Neutrophil (primary cell): ENCODE measurements at regions not wholly inside any gene's neighbourhood (a gene's known extent, or its start where the extent isn't known, plus 50 kb on each side); places are given as distances from the start of the nearest gene placed in this dataset.

Experiments used
- H3K27ac ChIP-seq: fragments of 200-600 bp; sonication (generic); 2 replicates; pipeline ENCODE4 v1.5.1; 2016; ENCODE audit warnings: mild to moderate bottlenecking, moderate library complexity
- H3K27me3 ChIP-seq: fragments of 200-600 bp; sonication (generic); 2 replicates; pipeline ENCODE4 v1.6.0; 2016; ENCODE audit warnings: mild to moderate bottlenecking
- H3K36me3 ChIP-seq: fragments of 200-600 bp; sonication (generic); 2 replicates; pipeline ENCODE4 v1.5.1; 2017
- H3K4me1 ChIP-seq, 2 experiments: fragments of 200-600 bp in 1 of 2; sonication (generic) in 1 of 2; 1 replicate in 1 of 2; 2 replicates in 1 of 2; pipeline versions ENCODE4 v1.5.1 to v1.6.1; 2013 to 2016; ENCODE audit warnings: low read depth in 1 of 2, low read length in 1 of 2, mild to moderate bottlenecking in 1 of 2, moderate library complexity in 1 of 2; ENCODE audit not compliant: control insufficient read depth in 1 of 2, insufficient read depth in 1 of 2
- H3K4me3 ChIP-seq, 2 experiments: fragments of 200-600 bp in 1 of 2; sonication (generic) in 1 of 2; 1 replicate in 1 of 2; 2 replicates in 1 of 2; pipeline ENCODE4 v1.5.1; 2013 to 2016; ENCODE audit warnings: low read depth in 1 of 2, low read length in 1 of 2, mild to moderate bottlenecking in 1 of 2, moderate library complexity in 1 of 2
- H3K9me3 ChIP-seq: fragments of 200-600 bp; sonication (generic); 2 replicates; pipeline ENCODE4 v1.5.1; 2016
- CTCF ChIP-seq: fragments of 200-600 bp; sonication (generic); IDR thresholded peaks from 2 replicates; pipeline ENCODE4 v1.5.1; 2016; ENCODE audit warnings: antibody characterized with exemption

GRCh38 chr4:38560768-38561558 is 103.0 kb upstream of the KLF3 start:
- peaks cover 13 to 20% of the 10 kb centered on the region in 2 experiments for H3K4me1 ChIP-seq
- H3K27ac ChIP-seq: peak overlapping the region; percentile 81
- H3K27me3 ChIP-seq: no peaks in the 10 kb centered on the region
- no peaks in the 10 kb centered on the region for H3K9me3 ChIP-seq
- no peaks in the 10 kb centered on the region for H3K36me3 ChIP-seq
- no peak for TF ChIP-seq CTCF
- no peak overlapping the region for H3K4me3 ChIP-seq

- H3K4me1 ChIP-seq: peaks cover 13 to 20% of the 10 kb centered on the region in 2 experiments
- TF ChIP-seq CTCF: no peak
- no peaks in the 10 kb centered on the region for H3K36me3 ChIP-seq
- no peaks in the 10 kb centered on the region for H3K27me3 ChIP-seq
- H3K27ac ChIP-seq: peak overlapping the region; percentile 81
- H3K4me3 ChIP-seq: no peak overlapping the region
- no peaks in the 10 kb centered on the region for H3K9me3 ChIP-seq
Observed at GRCh38 chr4:38562751-38563198, 101.2 kb upstream of the KLF3 start.

GRCh38 chr4:38563707-38564495 is 100.1 kb upstream of the KLF3 start:
- Histone ChIP-seq H3K4me1 (peaks cover 13 to 20% of the 10 kb centered on the region in 2 experiments), H3K27me3 (no peaks in the 10 kb centered on the region), H3K9me3 (no peaks in the 10 kb centered on the region), H3K27ac (peak overlapping the region; percentile 81), H3K36me3 (no peaks in the 10 kb centered on the region), H3K4me3 (no peak overlapping the region)
- no peak for TF ChIP-seq CTCF

GRCh38 chr4:38565271-38566199 is 98.5 kb upstream of the KLF3 start:
- peaks cover 13 to 20% of the 10 kb centered on the region in 2 experiments for H3K4me1 ChIP-seq
- no peak overlapping the region for H3K4me3 ChIP-seq
- H3K27me3 ChIP-seq: no peaks in the 10 kb centered on the region
- TF ChIP-seq CTCF: no peak
- H3K9me3 ChIP-seq: no peaks in the 10 kb centered on the region
- H3K36me3 ChIP-seq: no peaks in the 10 kb centered on the region
- H3K27ac ChIP-seq: no peak overlapping the region

GRCh38 chr4:38566806-38567398 is 97.1 kb upstream of the KLF3 start:
- no peak for TF ChIP-seq CTCF
- H3K36me3 ChIP-seq: no peaks in the 10 kb centered on the region
- H3K9me3 ChIP-seq: no peaks in the 10 kb centered on the region
- no peak overlapping the region for H3K27ac ChIP-seq
- no peak overlapping the region for H3K4me3 ChIP-seq
- no peaks in the 10 kb centered on the region for H3K27me3 ChIP-seq
- peaks cover 13 to 19% of the 10 kb centered on the region in 2 experiments for H3K4me1 ChIP-seq
